HepG2 (cell line): ENCODE measurements at regions not wholly inside any gene's neighbourhood (a gene's known extent, or its start where the extent isn't known, plus 50 kb on each side); places are given as distances from the start of the nearest gene placed in this dataset.

Source experiments
- MAFG ChIP-seq: sonication (generic); formaldehyde crosslinking; IDR thresholded peaks from 2 replicates; pipeline ENCODE4 v1.5.1; 2020; ENCODE audit warnings: mild to moderate bottlenecking, missing genetic modification reagents
- MBD4 ChIP-seq: IDR thresholded peaks from 2 replicates; pipeline ENCODE4 v1.6.1; 2012; ENCODE audit warnings: low read length, inconsistent platforms, borderline replicate concordance
- PRDM4 ChIP-seq: sonication (generic); formaldehyde crosslinking; IDR thresholded peaks from 2 replicates; pipeline ENCODE4 v1.9.0; 2021; ENCODE audit warnings: missing genetic modification reagents, borderline replicate concordance
- ZBTB20 ChIP-seq: sonication (generic); formaldehyde crosslinking; IDR thresholded peaks from 2 replicates; pipeline ENCODE4 v1.8.1; 2023; ENCODE audit warnings: missing genetic modification reagents, low read depth, mild to moderate bottlenecking, borderline replicate concordance
- ZNF318 ChIP-seq: sonication (generic); formaldehyde crosslinking; IDR thresholded peaks from 2 replicates; pipeline ENCODE4 v1.4.0; 2020; ENCODE audit warnings: mild to moderate bottlenecking, missing genetic modification reagents

DNA sequence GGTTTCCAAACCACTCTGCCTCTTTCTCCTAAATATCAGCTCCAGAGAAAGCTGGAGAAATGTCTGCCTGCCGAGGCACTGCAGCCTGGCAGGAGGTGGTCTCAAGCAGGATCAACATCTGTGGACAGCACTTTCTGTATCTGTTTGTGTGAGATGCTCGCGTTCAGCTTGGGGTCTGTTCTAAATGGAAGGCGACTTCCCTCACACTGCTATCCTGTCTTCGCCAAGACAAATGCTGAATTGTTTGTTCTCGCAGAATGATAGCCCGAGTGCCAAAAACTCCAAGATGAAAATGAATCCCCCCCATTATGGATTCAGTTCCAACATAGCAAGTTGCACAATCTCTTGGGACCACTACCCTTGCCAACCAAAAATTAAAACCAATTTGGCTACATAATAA is 72.2 kb upstream of the PALS2 start (continued):
- no peak for TF ChIP-seq MAFG (CRISPR knock-in tag)
- TF ChIP-seq MBD4, result no peak
- TF ChIP-seq ZBTB20 (CRISPR knock-in tag), result no peak
- no peak for TF ChIP-seq ZNF318
- no peak for TF ChIP-seq PRDM4 (CRISPR knock-in tag)
